Duodenal mucosa (tissue), 2 donors: ENCODE measurements at regions not wholly inside any gene's neighbourhood (a gene's known extent, or its start where the extent isn't known, plus 50 kb on each side); places are given as distances from the start of the nearest gene placed in this dataset.
"Not testable (repeated sequence)": the region's sequence is repeated elsewhere in the genome, so short reads cannot be mapped to it uniquely, and the experiment has no call there.

Source experiments
- H3K27ac ChIP-seq: one replicate; pipeline ENCODE4 v1.7.0; 2013; ENCODE audit warnings: low read depth, low read length
- H3K27me3 ChIP-seq, 2 donors: one replicate each; pipeline ENCODE4 v1.7.0; 2013; ENCODE audit warnings: low read length in 2 of 2, control low read depth in 1 of 2; ENCODE audit not compliant: insufficient read depth in 2 of 2, control insufficient read depth in 1 of 2
- H3K36me3 ChIP-seq, 2 donors: one replicate each; pipeline ENCODE4 v1.7.0; 2013; ENCODE audit warnings: low read length in 2 of 2, control low read depth in 1 of 2; ENCODE audit not compliant: insufficient read depth in 2 of 2, control insufficient read depth in 1 of 2
- H3K4me1 ChIP-seq, 2 donors: one replicate each; pipeline ENCODE4 v1.7.0; 2013; ENCODE audit warnings: low read length in 2 of 2, control low read depth in 1 of 2; ENCODE audit not compliant: insufficient read depth in 2 of 2, control insufficient read depth in 1 of 2
- H3K4me3 ChIP-seq, 2 donors: one replicate each; pipeline ENCODE4 v1.7.0; 2013; ENCODE audit warnings: low read length in 2 of 2, low read depth in 1 of 2
- H3K9ac ChIP-seq, 2 donors: one replicate each; pipeline ENCODE4 v1.7.0; 2013; ENCODE audit warnings: low read length in 2 of 2, low read depth in 1 of 2
- H3K9me3 ChIP-seq, 2 donors: one replicate each; pipeline ENCODE4 v1.7.0; 2013; ENCODE audit warnings: low read length in 2 of 2, control low read depth in 1 of 2; ENCODE audit not compliant: control insufficient read depth in 1 of 2

DNA sequence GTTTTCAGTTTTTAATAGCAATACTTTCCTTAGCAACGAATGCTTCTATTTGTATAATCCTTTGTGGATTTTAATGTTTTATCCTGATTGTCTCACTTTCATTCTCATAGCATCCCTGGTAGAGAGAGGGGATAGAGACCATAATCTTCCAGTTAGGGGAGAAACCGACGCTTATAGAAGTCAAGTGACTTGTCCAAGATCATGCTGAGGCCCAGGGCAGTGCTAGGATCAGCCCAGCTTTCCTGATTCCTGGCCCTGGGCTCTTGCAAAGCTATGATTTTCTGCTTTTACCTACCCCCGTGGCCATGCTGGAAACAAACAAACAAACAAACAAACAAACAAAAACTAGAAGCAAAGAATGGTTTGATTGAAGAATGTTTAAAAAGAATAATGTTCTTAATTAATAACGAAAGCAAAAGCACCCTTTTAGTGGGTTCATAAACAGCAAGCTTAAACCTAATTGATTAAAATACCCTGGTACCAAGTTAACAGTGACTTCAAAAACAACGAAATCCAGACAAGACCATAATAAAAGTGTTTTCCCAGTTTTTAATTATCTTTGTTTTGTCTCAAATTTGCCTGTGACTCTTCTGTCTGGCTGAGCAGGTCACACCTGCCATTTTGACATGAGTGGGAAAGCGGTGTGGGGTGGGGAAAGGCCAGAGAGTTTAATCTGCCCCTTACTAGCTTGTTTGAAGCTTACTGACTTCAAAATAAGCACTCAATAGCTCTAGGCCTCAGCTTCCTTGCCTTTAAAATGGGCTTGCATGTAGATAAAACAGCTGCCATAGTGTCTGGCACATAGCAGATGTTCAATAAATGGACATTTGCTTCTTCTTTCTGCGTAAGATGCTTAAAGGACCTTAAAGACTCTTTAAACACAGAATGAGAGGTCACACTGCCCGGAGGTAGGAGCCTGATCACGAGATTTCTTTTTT lies 116.6 kb upstream of the MYCN start:
- no peak overlapping the region for H3K27ac ChIP-seq
- H3K36me3 ChIP-seq = no peaks in the 10 kb centered on the region
- H3K9me3 ChIP-seq = no peaks in the 10 kb centered on the region
- H3K9ac ChIP-seq = no peak overlapping the region
- no peaks in the 10 kb centered on the region for H3K27me3 ChIP-seq
- H3K4me3 ChIP-seq = no peak overlapping the region
- H3K4me1 ChIP-seq = peaks cover 4 to 8% of the 10 kb centered on the region in 2 donors

- H3K27me3 ChIP-seq, H3K36me3 ChIP-seq, H3K9ac ChIP-seq, H3K4me1 ChIP-seq, H3K4me3 ChIP-seq, H3K27ac ChIP-seq, H3K9me3 ChIP-seq: not testable (repeated sequence)
Measured at GRCh38 chr2:15824467-15824866, 115.9 kb upstream of the MYCN start.

DNA sequence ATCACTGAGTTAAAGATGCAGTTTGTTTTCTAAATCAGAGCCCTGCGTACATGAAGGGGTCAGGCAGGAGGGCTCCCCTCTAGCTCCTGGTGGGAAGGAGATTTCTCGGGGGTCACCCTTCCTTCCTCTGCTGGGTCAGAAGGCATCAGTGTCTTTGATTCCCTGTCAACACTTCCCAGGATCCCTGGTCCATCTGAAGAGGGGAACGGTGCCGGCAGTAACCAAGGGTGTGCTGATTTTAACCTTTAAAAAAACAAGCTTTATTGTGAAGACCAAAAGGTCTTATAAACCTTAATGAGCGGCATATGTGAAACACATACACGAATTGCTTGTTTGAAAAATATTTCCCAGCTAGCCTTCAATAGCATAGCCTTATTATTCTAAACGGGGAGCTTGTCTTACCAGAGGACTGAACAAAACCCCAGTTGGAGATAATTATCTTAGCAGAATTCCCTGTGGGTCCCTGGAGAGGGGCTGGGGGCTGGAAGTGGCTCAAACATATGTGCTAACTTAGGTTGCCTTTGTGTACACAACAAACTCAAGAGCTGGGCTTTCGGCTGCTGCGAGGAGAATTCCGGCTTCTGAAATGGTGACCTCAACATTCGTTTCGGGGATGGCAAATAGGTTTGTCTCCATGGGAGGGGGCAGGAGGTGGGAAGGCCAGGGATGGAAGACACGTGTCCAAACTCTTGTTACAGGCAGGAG lies 114.9 kb upstream of the MYCN start:
- no peaks in the 10 kb centered on the region for H3K9me3 ChIP-seq
- H3K27me3 ChIP-seq = no peaks in the 10 kb centered on the region
- H3K27ac ChIP-seq = no peak overlapping the region
- no peak overlapping the region for H3K4me3 ChIP-seq
- no peaks in the 10 kb centered on the region for H3K36me3 ChIP-seq
- peaks cover 4 to 8% of the 10 kb centered on the region in 2 donors for H3K4me1 ChIP-seq
- H3K9ac ChIP-seq = no peak overlapping the region

DNA sequence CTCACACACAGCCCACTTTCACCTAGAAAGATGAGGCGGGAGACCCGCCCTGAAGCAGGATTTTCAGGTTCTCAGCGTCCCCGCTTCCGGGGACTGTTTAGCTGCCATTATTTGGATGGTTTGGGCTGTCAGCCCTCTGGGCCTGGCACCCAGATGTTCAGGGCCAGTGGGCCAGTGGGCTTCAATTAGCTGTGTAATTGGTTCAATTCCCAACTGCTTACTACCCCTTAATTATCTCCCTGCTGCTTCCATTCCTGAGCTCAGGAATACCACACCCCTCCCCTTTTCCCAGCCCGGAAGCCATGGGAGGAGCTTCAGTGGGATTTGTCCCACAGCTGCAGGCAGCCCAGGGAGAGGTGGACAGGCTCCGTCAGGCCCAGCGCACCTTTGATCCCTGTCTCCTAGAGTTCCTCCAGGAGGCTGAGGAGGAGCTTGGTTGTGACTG lies 114.1 kb upstream of the MYCN start:
- H3K4me3 ChIP-seq = no peak overlapping the region
- H3K36me3 ChIP-seq = no peaks in the 10 kb centered on the region
- H3K9me3 ChIP-seq = no peaks in the 10 kb centered on the region
- H3K9ac ChIP-seq = no peak overlapping the region
- no peaks in the 10 kb centered on the region for H3K27me3 ChIP-seq
- peaks cover 4 to 8% of the 10 kb centered on the region in 2 donors for H3K4me1 ChIP-seq
- no peak overlapping the region for H3K27ac ChIP-seq

DNA sequence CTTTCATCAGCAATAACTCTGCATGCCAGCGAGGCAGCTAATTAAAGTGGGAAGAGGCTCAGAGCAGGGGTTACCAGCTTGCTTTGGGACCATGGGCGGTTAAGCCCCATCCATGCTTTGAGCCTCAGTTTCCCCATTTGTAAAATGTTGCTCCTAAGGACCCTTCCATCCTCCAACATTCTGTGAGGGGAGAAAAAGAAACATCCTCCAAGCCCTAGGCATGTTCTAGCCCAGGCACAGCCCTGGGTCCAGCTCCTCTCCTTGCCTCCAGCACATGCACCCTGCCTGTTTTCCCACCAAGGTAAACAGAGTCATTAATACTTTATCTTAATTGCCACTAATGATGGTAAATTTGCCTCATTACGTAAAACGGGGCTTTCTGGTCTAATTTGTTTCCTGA lies 113.3 kb upstream of the MYCN start:
- Histone ChIP-seq H3K4me1 (peaks cover 4 to 8% of the 10 kb centered on the region in 2 donors), H3K9me3 (no peaks in the 10 kb centered on the region), H3K27me3 (no peaks in the 10 kb centered on the region), H3K4me3 (no peak overlapping the region), H3K36me3 (no peaks in the 10 kb centered on the region), H3K9ac (no peak overlapping the region), H3K27ac (no peak overlapping the region)

GRCh38 chr2:15828576-15828975 lies 111.8 kb upstream of the MYCN start:
- H3K36me3 ChIP-seq = no peaks in the 10 kb centered on the region
- H3K9ac ChIP-seq = no peak overlapping the region

GRCh38 chr2:15829091-15829801 lies 111.1 kb upstream of the MYCN start:
- H3K9me3 ChIP-seq = no peaks in the 10 kb centered on the region
- H3K4me3 ChIP-seq = no peak overlapping the region
- no peaks in the 10 kb centered on the region for H3K36me3 ChIP-seq
- H3K4me1 ChIP-seq = peaks cover 4 to 8% of the 10 kb centered on the region in 2 donors
- no peak overlapping the region for H3K27ac ChIP-seq
- H3K27me3 ChIP-seq = no peaks in the 10 kb centered on the region
- H3K9ac ChIP-seq = no peak overlapping the region

More at GRCh38 chr2:15828576-15828975, 111.8 kb upstream of the MYCN start:
- Histone ChIP-seq H3K4me3 (no peak overlapping the region), H3K9me3 (no peaks in the 10 kb centered on the region), H3K27me3 (no peaks in the 10 kb centered on the region), H3K4me1 (peaks cover 4 to 8% of the 10 kb centered on the region in 2 donors), H3K27ac (no peak overlapping the region)

- Histone ChIP-seq H3K9me3 (no peaks in the 10 kb centered on the region), H3K4me1 (peaks cover 4 to 8% of the 10 kb centered on the region in 2 donors), H3K4me3 (no peak overlapping the region), H3K27me3 (no peaks in the 10 kb centered on the region), H3K9ac (no peak overlapping the region), H3K36me3 (no peaks in the 10 kb centered on the region), H3K27ac (no peak overlapping the region)
Measured at GRCh38 chr2:15829985-15830384, 110.4 kb upstream of the MYCN start.

DNA sequence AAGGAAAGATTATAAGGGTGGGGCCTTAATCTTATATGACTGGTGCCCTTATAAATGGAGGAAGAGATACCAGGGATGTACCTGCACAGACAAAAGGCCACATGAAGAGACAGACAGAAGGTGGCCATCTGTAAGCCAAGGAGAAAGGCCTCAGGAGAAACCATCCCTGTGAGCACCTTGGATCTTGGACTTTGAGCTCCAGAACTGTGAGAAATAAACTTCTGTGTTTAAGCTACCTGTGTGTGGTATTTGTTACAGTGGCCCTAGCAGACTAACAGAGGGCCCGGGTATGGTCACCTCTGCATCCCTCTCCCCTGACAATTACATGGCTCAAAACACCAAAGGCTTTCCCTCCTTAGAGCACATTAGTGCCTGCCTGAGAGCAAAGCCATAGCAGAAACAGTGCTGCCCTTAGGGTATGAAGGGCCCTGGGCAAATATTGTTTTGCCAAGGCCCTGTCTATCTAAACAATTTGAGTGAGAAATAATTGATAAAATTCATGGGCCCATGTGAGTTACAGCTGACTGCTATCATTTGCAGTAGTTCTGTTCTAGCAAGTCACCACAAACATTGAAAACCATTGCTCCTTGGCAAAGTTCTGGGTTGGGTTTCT lies 109.3 kb upstream of the MYCN start:
- Histone ChIP-seq H3K27ac (no peak overlapping the region), H3K9ac (no peak overlapping the region), H3K27me3 (no peaks in the 10 kb centered on the region), H3K9me3 (no peaks in the 10 kb centered on the region), H3K4me3 (no peak overlapping the region), H3K36me3 (no peaks in the 10 kb centered on the region), H3K4me1 (peaks cover 4 to 8% of the 10 kb centered on the region in 2 donors)
